CD8-positive, alpha-beta memory T cell (primary cell): ENCODE measurements at regions not wholly inside any gene's neighbourhood (a gene's known extent, or its start where the extent isn't known, plus 50 kb on each side); places are given as distances from the start of the nearest gene placed in this dataset.

Experiments
- CTCF ChIA-PET: fragments of 350-600 bp; sonication (Branson Sonifier 250); formaldehyde crosslinking; loops from one replicate; lab custom pipeline; 2021; ENCODE audit warnings: antibody characterized with exemption; lab: Charles Lee
- POLR2A ChIA-PET: fragments of 350-600 bp; sonication (Branson Sonifier 250); formaldehyde crosslinking; loops from one replicate; lab custom pipeline; 2021; ENCODE audit warnings: antibody characterized with exemption; lab: Charles Lee
- DNase-seq, 5 donors: peaks; one replicate each; pipeline versions ENCODE4 v3.0.0 to v3.0.0-alpha.2; 2020 to 2022; ENCODE audit warnings: mixed read lengths in 1 of 5
- H3K27ac ChIP-seq: one replicate; pipeline ENCODE4 v1.7.0; 2013; ENCODE audit warnings: low read depth, mild to moderate bottlenecking, low read length, moderate library complexity
- H3K27me3 ChIP-seq: 2 replicates; pipeline ENCODE4 v1.7.0; 2013; ENCODE audit warnings: low read length, mild to moderate bottlenecking; ENCODE audit not compliant: insufficient read depth, poor library complexity, severe bottlenecking
- H3K36me3 ChIP-seq: 2 replicates; pipeline ENCODE4 v1.7.0; 2013; ENCODE audit warnings: mild to moderate bottlenecking, low read length, moderate library complexity; ENCODE audit not compliant: insufficient read depth
- H3K4me1 ChIP-seq: 2 replicates; pipeline ENCODE4 v1.7.0; 2013; ENCODE audit warnings: mild to moderate bottlenecking, low read length, moderate library complexity; ENCODE audit not compliant: insufficient read depth
- H3K4me3 ChIP-seq: 2 replicates; pipeline ENCODE4 v1.7.0; 2013; ENCODE audit warnings: mild to moderate bottlenecking, low read length
- H3K9me3 ChIP-seq: 2 replicates; pipeline ENCODE4 v1.7.0; 2013; ENCODE audit warnings: mild to moderate bottlenecking, low read length
- H3K27ac Mint-ChIP-seq, 8 donors: one replicate each; pipeline ENCODE4 v1.8.0; 2020 to 2021; ENCODE audit warnings: mixed read lengths in 8 of 8, mild to moderate bottlenecking in 6 of 8, inconsistent platforms in 3 of 8, moderate library complexity in 3 of 8
- H3K27me3 Mint-ChIP-seq, 2 donors: one replicate each; pipeline ENCODE4 v1.8.0; 2020 to 2021; ENCODE audit warnings: mixed read lengths in 2 of 2, mild to moderate bottlenecking in 1 of 2, moderate library complexity in 1 of 2
- H3K36me3 Mint-ChIP-seq, 3 donors: one replicate each; pipeline ENCODE4 v1.8.0; 2020 to 2021; ENCODE audit warnings: mixed read lengths in 3 of 3, inconsistent platforms in 1 of 3, mild to moderate bottlenecking in 1 of 3
- H3K4me1 Mint-ChIP-seq, 3 donors: one replicate each; pipeline ENCODE4 v1.8.0; 2020 to 2021; ENCODE audit warnings: mixed read lengths in 3 of 3, inconsistent platforms in 1 of 3, mild to moderate bottlenecking in 1 of 3
- H3K4me3 Mint-ChIP-seq, 7 donors: one replicate each; pipeline ENCODE4 v1.8.0; 2020 to 2021; ENCODE audit warnings: mixed read lengths in 7 of 7, mild to moderate bottlenecking in 6 of 7, moderate library complexity in 4 of 7, inconsistent platforms in 2 of 7
- H3K9me3 Mint-ChIP-seq, 5 donors: one replicate each; pipeline ENCODE4 v1.8.0; 2020 to 2022; ENCODE audit warnings: mixed read lengths in 5 of 5, mild to moderate bottlenecking in 3 of 5, moderate library complexity in 2 of 5, inconsistent platforms in 1 of 5

GRCh38 chr2:212646698-212647366, 108.2 kb upstream of the ERBB4 start:
- H3K9me3 ChIP-seq: no peaks in the 10 kb centered on the region
- DNase-seq: no peak
- ChIA-PET CTCF (no interaction called here), POLR2A (no interaction called here)
- H3K4me1 Mint-ChIP-seq: no peaks in the 10 kb centered on the region
- H3K4me1 ChIP-seq: no peaks in the 10 kb centered on the region
- no peak overlapping the region for H3K4me3 ChIP-seq
- H3K4me3 Mint-ChIP-seq: no peak overlapping the region
- no peaks in the 10 kb centered on the region for H3K27me3 ChIP-seq
- peaks cover 0 to 10% (median 2%) of the 10 kb centered on the region in 5 donors for H3K9me3 Mint-ChIP-seq
- no peaks in the 10 kb centered on the region for H3K36me3 ChIP-seq
- H3K27me3 Mint-ChIP-seq: peaks cover 0 to 2% of the 10 kb centered on the region in 2 donors
- no peak overlapping the region for H3K27ac ChIP-seq
- H3K27ac Mint-ChIP-seq: no peak overlapping the region
- H3K36me3 Mint-ChIP-seq: no peaks in the 10 kb centered on the region

GRCh38 chr2:212644195-212644837, 105.7 kb upstream of the ERBB4 start:
- H3K4me1 ChIP-seq: no peaks in the 10 kb centered on the region
- H3K4me1 Mint-ChIP-seq: no peaks in the 10 kb centered on the region
- DNase-seq: no peak
- no peaks in the 10 kb centered on the region for H3K9me3 ChIP-seq
- POLR2A ChIA-PET: no interaction called here
- CTCF ChIA-PET: no interaction called here
- H3K4me3 ChIP-seq: no peak overlapping the region
- no peak overlapping the region for H3K4me3 Mint-ChIP-seq
- peaks cover 0 to 3% of the 10 kb centered on the region in 2 donors for H3K27me3 Mint-ChIP-seq
- H3K36me3 ChIP-seq: no peaks in the 10 kb centered on the region
- no peaks in the 10 kb centered on the region for H3K27me3 ChIP-seq
- H3K9me3 Mint-ChIP-seq: peaks cover 0 to 7% (median 3%) of the 10 kb centered on the region in 5 donors
- H3K27ac ChIP-seq: no peak overlapping the region
- peaks cover 0 to 1% (median 0%) of the 10 kb centered on the region in 3 donors for H3K36me3 Mint-ChIP-seq
- no peak overlapping the region for H3K27ac Mint-ChIP-seq

GRCh38 chr2:212640428-212640827, 101.8 kb upstream of the ERBB4 start:
- H3K4me3 Mint-ChIP-seq: no peak overlapping the region
- no peaks in the 10 kb centered on the region for H3K36me3 ChIP-seq

GRCh38 chr2:212638694-212639093, 100.1 kb upstream of the ERBB4 start:
- no peak for DNase-seq
- ChIA-PET CTCF (no interaction called here), POLR2A (no interaction called here)
- Mint-ChIP-seq H3K9me3 (peaks cover 0 to 16% (median 8%) of the 10 kb centered on the region in 5 donors), H3K36me3 (peaks cover 0 to 1% (median 0%) of the 10 kb centered on the region in 3 donors), H3K4me3 (no peak overlapping the region), H3K27ac (no peak overlapping the region), H3K27me3 (peaks cover 0 to 2% of the 10 kb centered on the region in 2 donors), H3K4me1 (no peaks in the 10 kb centered on the region)
- no peaks in the 10 kb centered on the region for H3K36me3 ChIP-seq
- H3K4me3 ChIP-seq: no peak overlapping the region
- H3K27me3 ChIP-seq: no peaks in the 10 kb centered on the region
- H3K9me3 ChIP-seq: no peaks in the 10 kb centered on the region
- H3K4me1 ChIP-seq: no peaks in the 10 kb centered on the region
- no peak overlapping the region for H3K27ac ChIP-seq

More at GRCh38 chr2:212640428-212640827, 101.8 kb upstream of the ERBB4 start:
- POLR2A ChIA-PET: no interaction called here
- peaks cover 0 to 16% (median 8%) of the 10 kb centered on the region in 5 donors for H3K9me3 Mint-ChIP-seq
- DNase-seq: no peak
- no peaks in the 10 kb centered on the region for H3K4me1 Mint-ChIP-seq
- Histone ChIP-seq H3K4me3 (no peak overlapping the region), H3K9me3 (no peaks in the 10 kb centered on the region), H3K27ac (no peak overlapping the region), H3K4me1 (no peaks in the 10 kb centered on the region), H3K27me3 (no peaks in the 10 kb centered on the region)
- CTCF ChIA-PET: no interaction called here
- peaks cover 0 to 1% (median 0%) of the 10 kb centered on the region in 3 donors for H3K36me3 Mint-ChIP-seq
- peaks cover 0 to 3% of the 10 kb centered on the region in 2 donors for H3K27me3 Mint-ChIP-seq
- no peak overlapping the region for H3K27ac Mint-ChIP-seq

GRCh38 chr2:212628586-212628985, 90.0 kb upstream of the ERBB4 start:
- Histone ChIP-seq H3K27ac (no peak overlapping the region), H3K36me3 (no peaks in the 10 kb centered on the region), H3K27me3 (no peaks in the 10 kb centered on the region), H3K4me3 (no peak overlapping the region), H3K4me1 (no peaks in the 10 kb centered on the region), H3K9me3 (no peaks in the 10 kb centered on the region)
- H3K4me1 Mint-ChIP-seq: no peaks in the 10 kb centered on the region
- H3K27me3 Mint-ChIP-seq: no peaks in the 10 kb centered on the region
- ChIA-PET POLR2A (no interaction called here), CTCF (no interaction called here)
- H3K27ac Mint-ChIP-seq: no peak overlapping the region
- no peak for DNase-seq
- H3K36me3 Mint-ChIP-seq: no peaks in the 10 kb centered on the region
- H3K4me3 Mint-ChIP-seq: no peak overlapping the region
- peaks cover 3 to 18% (median 9%) of the 10 kb centered on the region in 5 donors for H3K9me3 Mint-ChIP-seq

GRCh38 chr2:212626371-212626918, 87.8 kb upstream of the ERBB4 start:
- Mint-ChIP-seq H3K36me3 (no peaks in the 10 kb centered on the region), H3K9me3 (peaks cover 5 to 27% (median 10%) of the 10 kb centered on the region in 5 donors), H3K27me3 (no peaks in the 10 kb centered on the region), H3K27ac (no peak overlapping the region), H3K4me3 (no peak overlapping the region), H3K4me1 (no peaks in the 10 kb centered on the region)
- no peaks in the 10 kb centered on the region for H3K36me3 ChIP-seq
- H3K9me3 ChIP-seq: no peaks in the 10 kb centered on the region
- ChIA-PET CTCF (no interaction called here), POLR2A (no interaction called here)
- H3K4me1 ChIP-seq: no peaks in the 10 kb centered on the region
- no peaks in the 10 kb centered on the region for H3K27me3 ChIP-seq
- H3K4me3 ChIP-seq: no peak overlapping the region
- no peak for DNase-seq
- no peak overlapping the region for H3K27ac ChIP-seq

- H3K4me3 Mint-ChIP-seq: no peak overlapping the region
- H3K36me3 Mint-ChIP-seq: peaks cover 0 to 7% (median 0%) of the 10 kb centered on the region in 3 donors
- no peaks in the 10 kb centered on the region for H3K9me3 ChIP-seq
- no peaks in the 10 kb centered on the region for H3K27me3 Mint-ChIP-seq
- ChIA-PET POLR2A (no interaction called here), CTCF (no interaction called here)
- no peak overlapping the region for H3K27ac ChIP-seq
- no peaks in the 10 kb centered on the region for H3K36me3 ChIP-seq
- H3K4me1 ChIP-seq: no peaks in the 10 kb centered on the region
- no peak for DNase-seq
- H3K27ac Mint-ChIP-seq: no peak overlapping the region
- peaks cover 2 to 14% (median 5%) of the 10 kb centered on the region in 5 donors for H3K9me3 Mint-ChIP-seq
- H3K4me1 Mint-ChIP-seq: no peaks in the 10 kb centered on the region
- H3K4me3 ChIP-seq: no peak overlapping the region
- no peaks in the 10 kb centered on the region for H3K27me3 ChIP-seq
These were observed 81.4 kb upstream of the ERBB4 start for GRCh38 chr2:212619954-212620353.

GRCh38 chr2:212618636-212619035, 80.0 kb upstream of the ERBB4 start:
- POLR2A ChIA-PET: no interaction called here
- H3K9me3 ChIP-seq: no peaks in the 10 kb centered on the region
- H3K27me3 ChIP-seq: no peaks in the 10 kb centered on the region
- H3K4me1 ChIP-seq: no peaks in the 10 kb centered on the region
- Mint-ChIP-seq H3K36me3 (peaks cover 0 to 7% (median 0%) of the 10 kb centered on the region in 3 donors), H3K27ac (no peak overlapping the region), H3K4me1 (no peaks in the 10 kb centered on the region), H3K4me3 (no peak overlapping the region), H3K27me3 (no peaks in the 10 kb centered on the region), H3K9me3 (peaks cover under 1 to 14% (median 5%) of the 10 kb centered on the region in 5 donors)
- no peak overlapping the region for H3K27ac ChIP-seq
- no peak for DNase-seq
- CTCF ChIA-PET: no interaction called here
- no peaks in the 10 kb centered on the region for H3K36me3 ChIP-seq
- no peak overlapping the region for H3K4me3 ChIP-seq
